ENCODE measurements at regions not wholly inside any gene's neighbourhood (a gene's known extent, or its start where the extent isn't known, plus 50 kb on each side); places are given as distances from the start of the nearest gene placed in this dataset.

DNA sequence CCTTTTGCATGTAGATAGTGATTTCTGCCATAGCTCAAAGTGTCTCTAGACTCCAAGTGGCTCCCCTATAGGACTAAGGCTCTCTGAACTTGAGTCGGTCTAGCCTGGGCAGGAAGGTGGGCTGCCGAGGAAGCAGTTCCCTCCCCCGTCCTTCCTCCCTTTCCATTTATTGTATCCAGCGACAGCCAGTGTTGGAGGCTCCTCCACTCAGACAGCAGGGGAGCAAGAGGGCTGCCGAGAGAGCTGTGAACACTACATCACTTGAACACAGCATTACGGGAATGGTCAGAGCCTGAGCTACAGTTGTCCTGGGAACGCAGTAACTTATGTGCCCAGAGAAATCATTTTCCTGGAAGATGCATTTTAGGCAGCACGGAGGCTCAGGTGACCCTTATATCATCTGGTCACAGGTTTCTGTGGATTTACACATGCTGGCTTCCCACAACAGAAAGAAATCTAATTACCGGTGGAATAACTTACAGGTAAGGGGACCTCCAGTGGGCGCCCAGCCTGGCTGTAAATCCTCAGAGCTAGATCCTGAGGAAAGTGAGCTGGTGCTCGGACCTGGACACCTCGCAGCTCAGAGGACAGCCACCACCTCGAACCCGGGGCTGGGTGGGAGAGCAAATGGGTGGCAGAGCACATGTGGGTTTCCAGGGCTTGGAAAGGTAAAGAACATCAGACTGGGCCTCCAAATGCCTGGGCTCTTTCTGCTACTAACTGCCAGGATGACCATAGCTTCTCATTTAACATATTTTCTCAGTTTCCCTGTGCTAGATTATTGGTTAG is 197.1 kb downstream of the UACA start:
- TF ChIP-seq, protein P1, sequence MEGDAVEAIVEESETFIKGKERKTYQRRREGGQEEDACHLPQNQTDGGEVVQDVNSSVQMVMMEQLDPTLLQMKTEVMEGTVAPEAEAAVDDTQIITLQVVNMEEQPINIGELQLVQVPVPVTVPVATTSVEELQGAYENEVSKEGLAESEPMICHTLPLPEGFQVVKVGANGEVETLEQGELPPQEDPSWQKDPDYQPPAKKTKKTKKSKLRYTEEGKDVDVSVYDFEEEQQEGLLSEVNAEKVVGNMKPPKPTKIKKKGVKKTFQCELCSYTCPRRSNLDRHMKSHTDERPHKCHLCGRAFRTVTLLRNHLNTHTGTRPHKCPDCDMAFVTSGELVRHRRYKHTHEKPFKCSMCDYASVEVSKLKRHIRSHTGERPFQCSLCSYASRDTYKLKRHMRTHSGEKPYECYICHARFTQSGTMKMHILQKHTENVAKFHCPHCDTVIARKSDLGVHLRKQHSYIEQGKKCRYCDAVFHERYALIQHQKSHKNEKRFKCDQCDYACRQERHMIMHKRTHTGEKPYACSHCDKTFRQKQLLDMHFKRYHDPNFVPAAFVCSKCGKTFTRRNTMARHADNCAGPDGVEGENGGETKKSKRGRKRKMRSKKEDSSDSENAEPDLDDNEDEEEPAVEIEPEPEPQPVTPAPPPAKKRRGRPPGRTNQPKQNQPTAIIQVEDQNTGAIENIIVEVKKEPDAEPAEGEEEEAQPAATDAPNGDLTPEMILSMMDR (IDR thresholded peaks at IDR 0.05): no peak
- TF ChIP-seq POLR2A (IDR thresholded peaks at IDR 0.05): no peak
